T-helper 2 cell (primary cell): ENCODE measurements at regions not wholly inside any gene's neighbourhood (a gene's known extent, or its start where the extent isn't known, plus 50 kb on each side); places are given as distances from the start of the nearest gene placed in this dataset.
A peak's percentile ranks its signal among the peaks of the same experiment; 100 is the strongest.

Experiments used
- DNase-seq, 5 experiments: peaks; one replicate each; pipeline versions ENCODE4 v3.0.0 to v3.0.0-alpha.2; 2012 to 2022

GRCh38 chr12:108040947-108041346 is 88.1 kb upstream of the WSCD2 start:
- no peak for DNase-seq

GRCh38 chr12:108043286-108043685 is 85.8 kb upstream of the WSCD2 start:
- no peak for DNase-seq

GRCh38 chr12:108043750-108044533 is 85.1 kb upstream of the WSCD2 start:
- DNase-seq, result no peak

- DNase-seq, result no peak
Measured at GRCh38 chr12:108046135-108046534, 83.0 kb upstream of the WSCD2 start.

GRCh38 chr12:108046650-108047049 is 82.4 kb upstream of the WSCD2 start:
- DNase-seq, result no peak

GRCh38 chr12:108047071-108047550 is 82.0 kb upstream of the WSCD2 start:
- peak in 1 of 5 experiments; percentile 0 for DNase-seq

- DNase-seq, result no peak
Measured at GRCh38 chr12:108048686-108049085, 80.4 kb upstream of the WSCD2 start.

- DNase-seq, result no peak
Measured at GRCh38 chr12:108050696-108051095, 78.4 kb upstream of the WSCD2 start.

- peak in 1 of 5 experiments; percentile 51 for DNase-seq
Measured at GRCh38 chr12:108052260-108052659, 76.8 kb upstream of the WSCD2 start.

- no peak for DNase-seq
Measured at GRCh38 chr12:108053512-108053911, 75.6 kb upstream of the WSCD2 start.

GRCh38 chr12:108054496-108054895 is 74.6 kb upstream of the WSCD2 start:
- no peak for DNase-seq

- no peak for DNase-seq
Measured at GRCh38 chr12:108055141-108055540, 73.9 kb upstream of the WSCD2 start.

- DNase-seq, result no peak
Measured at GRCh38 chr12:108060067-108060466, 69.0 kb upstream of the WSCD2 start.

GRCh38 chr12:108060903-108061302 is 68.2 kb upstream of the WSCD2 start:
- no peak for DNase-seq

GRCh38 chr12:108063192-108063591 is 65.9 kb upstream of the WSCD2 start:
- DNase-seq, result peak in 1 of 5 experiments; percentile 7

- no peak for DNase-seq
Measured at GRCh38 chr12:108065069-108065468, 64.0 kb upstream of the WSCD2 start.

GRCh38 chr12:108066583-108067577 is 62.2 kb upstream of the WSCD2 start:
- no peak for DNase-seq

- no peak for DNase-seq
Measured at GRCh38 chr12:108069651-108070165, 59.4 kb upstream of the WSCD2 start.

GRCh38 chr12:108075561-108075960 is 53.5 kb upstream of the WSCD2 start:
- no peak for DNase-seq

GRCh38 chr12:108076556-108076955 is 52.5 kb upstream of the WSCD2 start:
- DNase-seq, result no peak

- no peak for DNase-seq
Measured at GRCh38 chr12:108078428-108078827, 50.7 kb upstream of the WSCD2 start.
